ENCODE measurements at regions not wholly inside any gene's neighbourhood (a gene's known extent, or its start where the extent isn't known, plus 50 kb on each side); places are given as distances from the start of the nearest gene placed in this dataset.

DNA sequence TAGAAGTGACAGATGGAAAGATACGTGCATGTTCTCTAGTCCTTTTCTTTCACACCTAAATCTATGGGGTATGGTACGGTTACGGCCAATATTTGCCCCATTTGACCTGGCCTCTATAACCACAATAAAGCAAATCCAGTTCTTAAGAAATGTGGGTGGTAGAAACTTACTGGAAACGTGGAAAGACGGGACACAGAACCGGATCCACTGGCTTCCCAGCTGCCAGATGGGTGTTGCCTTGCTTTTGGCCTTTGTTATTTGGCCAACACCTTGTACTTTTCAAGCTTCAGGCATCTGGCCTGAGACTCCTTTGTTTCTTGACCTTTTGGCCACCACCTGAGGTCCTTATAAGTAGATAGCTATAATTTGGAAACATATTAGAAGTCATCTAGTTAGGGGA is 635.9 kb downstream of the SLC4A3 start:
- TF ChIP-seq EZH2 (IDR thresholded peaks at IDR 0.05; ENCODE audit: borderline replicate concordance, insufficient read depth, low read length, poor library complexity, severe bottlenecking), result no peak
- TF ChIP-seq CTCF (IDR thresholded peaks at IDR 0.05; ENCODE audit: poor library complexity, severe bottlenecking), result no peak
- no peak for TF ChIP-seq POLR2AphosphoS5 (IDR thresholded peaks at IDR 0.05)
